ENCODE measurements at regions not wholly inside any gene's neighbourhood (a gene's known extent, or its start where the extent isn't known, plus 50 kb on each side); places are given as distances from the start of the nearest gene placed in this dataset.
"Not testable (repeated sequence)": the region's sequence is repeated elsewhere in the genome, so short reads cannot be mapped to it uniquely, and the experiment has no call there.

- DNase-seq, result no peak
Observed at GRCh38 chr2:40955635-40956034, 503.7 kb upstream of the SLC8A1 start.

- no peak for DNase-seq
Observed at GRCh38 chr2:40957508-40957907, 505.6 kb upstream of the SLC8A1 start.

- no peak for DNase-seq
Observed at GRCh38 chr2:40962026-40962425, 510.1 kb upstream of the SLC8A1 start.

- DNase-seq, result no peak
Observed at GRCh38 chr2:40964509-40965250, 512.8 kb upstream of the SLC8A1 start.

GRCh38 chr2:40967451-40967850 is 515.6 kb upstream of the SLC8A1 start:
- DNase-seq, result no peak

GRCh38 chr2:40975151-40975550 is 523.3 kb upstream of the SLC8A1 start:
- DNase-seq, result no peak

GRCh38 chr2:40997362-40997761 is 545.5 kb upstream of the SLC8A1 start:
- DNase-seq, result no peak

GRCh38 chr2:41000374-41000773 is 548.5 kb upstream of the SLC8A1 start:
- no peak for DNase-seq

- DNase-seq, result no peak
Observed at GRCh38 chr2:41000906-41001305, 549.0 kb upstream of the SLC8A1 start.

GRCh38 chr2:41004700-41005099 is 552.8 kb upstream of the SLC8A1 start:
- no peak for DNase-seq

GRCh38 chr2:41020358-41020757 is 568.5 kb upstream of the SLC8A1 start:
- no peak for DNase-seq

GRCh38 chr2:41024816-41025215 is 572.9 kb upstream of the SLC8A1 start:
- DNase-seq, result no peak

- DNase-seq, result no peak
Observed at GRCh38 chr2:41026613-41027012, 574.7 kb upstream of the SLC8A1 start.

GRCh38 chr2:41027095-41027494 is 575.2 kb upstream of the SLC8A1 start:
- no peak for DNase-seq

- DNase-seq, result no peak
Observed at GRCh38 chr2:41031282-41031681, 579.4 kb upstream of the SLC8A1 start.

- no peak for DNase-seq
Observed at GRCh38 chr2:41032715-41033114, 580.8 kb upstream of the SLC8A1 start.

GRCh38 chr2:41033127-41033526 is 581.2 kb upstream of the SLC8A1 start:
- no peak for DNase-seq

GRCh38 chr2:41038408-41038807 is 586.5 kb upstream of the SLC8A1 start:
- no peak for DNase-seq

- DNase-seq, result not testable (repeated sequence)
Observed at GRCh38 chr2:41039750-41040149, 587.9 kb upstream of the SLC8A1 start.

- no peak for DNase-seq
Observed at GRCh38 chr2:41040782-41041520, 589.1 kb upstream of the SLC8A1 start.

GRCh38 chr2:41042343-41042742 is 590.5 kb upstream of the SLC8A1 start:
- no peak for DNase-seq

- DNase-seq, result no peak
Observed at GRCh38 chr2:41061356-41061755, 609.5 kb upstream of the SLC8A1 start.

GRCh38 chr2:41062336-41062735 is 610.4 kb upstream of the SLC8A1 start:
- no peak for DNase-seq

GRCh38 chr2:41066168-41066567 is 614.3 kb upstream of the SLC8A1 start:
- DNase-seq, result no peak

- no peak for DNase-seq
Observed at GRCh38 chr2:41068740-41069139, 616.9 kb upstream of the SLC8A1 start.

All from CD4-positive, alpha-beta T cell treated with Interleukin-10 for 1 hour (primary cell).